ENCODE measurements at regions not wholly inside any gene's neighbourhood (a gene's known extent, or its start where the extent isn't known, plus 50 kb on each side); places are given as distances from the start of the nearest gene placed in this dataset.

DNA sequence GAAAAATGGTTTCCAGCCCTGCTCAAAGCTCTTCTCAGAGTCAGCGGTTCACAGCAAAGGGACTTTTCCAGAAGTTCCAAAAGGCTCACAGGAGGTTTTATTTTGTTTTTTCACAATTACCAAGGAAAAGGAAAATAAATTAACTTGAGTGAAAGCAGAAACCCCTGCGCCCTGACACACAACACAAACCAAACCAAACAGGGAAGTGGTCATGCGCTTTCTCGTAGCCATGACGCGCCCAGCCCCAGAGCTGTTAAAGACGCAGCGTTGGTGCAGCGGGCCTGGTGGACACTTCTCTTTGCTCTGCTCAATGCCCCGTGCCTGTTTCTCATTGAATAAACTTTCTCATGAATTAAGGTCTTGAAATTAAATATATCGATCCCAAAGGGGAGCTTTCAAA is 134.4 kb upstream of the LYZL2 start:
- TF ChIP-seq, protein P1, sequence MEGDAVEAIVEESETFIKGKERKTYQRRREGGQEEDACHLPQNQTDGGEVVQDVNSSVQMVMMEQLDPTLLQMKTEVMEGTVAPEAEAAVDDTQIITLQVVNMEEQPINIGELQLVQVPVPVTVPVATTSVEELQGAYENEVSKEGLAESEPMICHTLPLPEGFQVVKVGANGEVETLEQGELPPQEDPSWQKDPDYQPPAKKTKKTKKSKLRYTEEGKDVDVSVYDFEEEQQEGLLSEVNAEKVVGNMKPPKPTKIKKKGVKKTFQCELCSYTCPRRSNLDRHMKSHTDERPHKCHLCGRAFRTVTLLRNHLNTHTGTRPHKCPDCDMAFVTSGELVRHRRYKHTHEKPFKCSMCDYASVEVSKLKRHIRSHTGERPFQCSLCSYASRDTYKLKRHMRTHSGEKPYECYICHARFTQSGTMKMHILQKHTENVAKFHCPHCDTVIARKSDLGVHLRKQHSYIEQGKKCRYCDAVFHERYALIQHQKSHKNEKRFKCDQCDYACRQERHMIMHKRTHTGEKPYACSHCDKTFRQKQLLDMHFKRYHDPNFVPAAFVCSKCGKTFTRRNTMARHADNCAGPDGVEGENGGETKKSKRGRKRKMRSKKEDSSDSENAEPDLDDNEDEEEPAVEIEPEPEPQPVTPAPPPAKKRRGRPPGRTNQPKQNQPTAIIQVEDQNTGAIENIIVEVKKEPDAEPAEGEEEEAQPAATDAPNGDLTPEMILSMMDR (IDR thresholded peaks at IDR 0.05) = no peak
- TF ChIP-seq POLR2A (IDR thresholded peaks at IDR 0.05) = no peak

All from lower leg skin (tissue), 3 donors.